H1 (cell line): ENCODE measurements at regions not wholly inside any gene's neighbourhood (a gene's known extent, or its start where the extent isn't known, plus 50 kb on each side); places are given as distances from the start of the nearest gene placed in this dataset.

Experiments used
- CTCF ChIA-PET: fragments of 300-600 bp; sonication (Branson Sonifier 250); formaldehyde crosslinking; loops from one replicate; lab custom pipeline; 2021; ENCODE audit not compliant: partially characterized antibody; lab: Charles Lee
- POLR2A ChIA-PET: fragments of 300-600 bp; sonication (Branson Sonifier 250); formaldehyde crosslinking; loops from one replicate; lab custom pipeline; 2021; ENCODE audit warnings: inconsistent platforms; ENCODE audit not compliant: partially characterized antibody; lab: Charles Lee
- DNase-seq, 2 experiments: peaks; one replicate each; pipeline versions ENCODE4 v3.0.0 to v3.0.0-alpha.2; 2010 to 2022; ENCODE audit warnings: low spot score in 2 of 2, low read depth in 1 of 2, mixed read lengths in 1 of 2
- FAIRE-seq: peaks from 2 replicates; lab custom pipeline; 2011; peaks lifted over from hg19 to GRCh38; lab: Jason Lieb, UNC
- H2AFZ ChIP-seq: 2 replicates; pipeline ENCODE4 v1.8.1; 2012; ENCODE audit warnings: low read length, inconsistent platforms
- H2AK5ac ChIP-seq: 2 replicates; pipeline ENCODE4 v1.6.1; 2013; ENCODE audit warnings: low read depth, low read length
- H2BK120ac ChIP-seq: replicated peaks from 2 replicates; pipeline ENCODE3; 2013; ENCODE audit warnings: low read depth, low read length, inconsistent platforms
- H2BK12ac ChIP-seq: 2 replicates; pipeline ENCODE4 v1.6.1; 2013; ENCODE audit warnings: low read depth, low read length
- H2BK15ac ChIP-seq: 2 replicates; pipeline ENCODE4 v1.6.1; 2013; ENCODE audit warnings: low read length
- H2BK20ac ChIP-seq: 2 replicates; pipeline ENCODE4 v1.6.1; 2013; ENCODE audit warnings: low read length
- H2BK5ac ChIP-seq: 2 replicates; pipeline ENCODE4 v1.6.1; 2013; ENCODE audit warnings: low read depth, low read length
- H3K14ac ChIP-seq: 2 replicates; pipeline ENCODE4 v1.6.1; 2013; ENCODE audit warnings: inconsistent platforms; ENCODE audit not compliant: insufficient read length
- H3K18ac ChIP-seq: 2 replicates; pipeline ENCODE4 v1.6.1; 2013; ENCODE audit warnings: low read length; ENCODE audit errors: extremely low read depth
- H3K23ac ChIP-seq: 2 replicates; pipeline ENCODE4 v1.6.1; 2013; ENCODE audit warnings: inconsistent platforms; ENCODE audit not compliant: insufficient read length
- H3K23me2 ChIP-seq: 2 replicates; pipeline ENCODE4 v1.6.1; 2013; ENCODE audit warnings: low read depth, low read length
- H3K27ac ChIP-seq: 2 replicates; pipeline ENCODE4 v1.6.1; 2011; ENCODE audit warnings: low read depth, low read length, inconsistent platforms
- H3K27me3 ChIP-seq, 4 experiments: replicated peaks in 1 of 4; 1 replicate in 1 of 4; 2 replicates in 3 of 4; pipeline versions ENCODE4 v1.6.1 to v1.8.1; 2011 to 2013; ENCODE audit warnings: low read length in 3 of 4, mild to moderate bottlenecking in 3 of 4, inconsistent platforms in 2 of 4, mixed read lengths in 2 of 4, moderate library complexity in 1 of 4; ENCODE audit not compliant: control insufficient read depth in 3 of 4, insufficient read depth in 3 of 4; ENCODE audit errors: extremely low read depth in 1 of 4
- H3K36me3 ChIP-seq, 4 experiments: 2 replicates each; pipeline versions ENCODE4 v1.6.1 to v1.8.1; 2011 to 2013; ENCODE audit warnings: mild to moderate bottlenecking in 4 of 4, low read length in 3 of 4, moderate library complexity in 2 of 4, control low read depth in 1 of 4, inconsistent platforms in 1 of 4; ENCODE audit not compliant: insufficient read depth in 4 of 4, control insufficient read depth in 2 of 4
- H3K4ac ChIP-seq: replicated peaks from 2 replicates; pipeline ENCODE3; 2013; ENCODE audit warnings: low read length, low read depth, mixed read lengths, inconsistent platforms; ENCODE audit not compliant: insufficient read length
- H3K4me1 ChIP-seq, 4 experiments: replicated peaks in 1 of 4; 1 replicate in 1 of 4; 2 replicates in 3 of 4; pipeline versions ENCODE4 v1.6.1 to v1.8.1; 2011 to 2013; ENCODE audit warnings: low read length in 3 of 4, inconsistent platforms in 2 of 4, mixed read lengths in 1 of 4; ENCODE audit not compliant: insufficient read depth in 4 of 4, control insufficient read depth in 3 of 4
- H3K4me2 ChIP-seq, 2 experiments: 2 replicates each; pipeline versions ENCODE4 v1.6.1 to v1.8.1; 2011 to 2013; ENCODE audit warnings: low read depth in 2 of 2, low read length in 2 of 2, control low read depth in 1 of 2, inconsistent platforms in 1 of 2, mild to moderate bottlenecking in 1 of 2; ENCODE audit not compliant: insufficient read depth in 1 of 2
- H3K4me3 ChIP-seq, 4 experiments: fragments of 200-600, 300-600 bp in 1 of 4; sonication (generic), shearing (Covaris generic), sonication (Bioruptor Twin) in 1 of 4; 2 replicates each; pipeline versions ENCODE4 v1.5.1 to v1.8.1; 2011 to 2016; ENCODE audit warnings: low read length in 4 of 4, low read depth in 3 of 4, control low read depth in 2 of 4, inconsistent platforms in 2 of 4, mild to moderate bottlenecking in 2 of 4, mixed read lengths in 1 of 4, moderate library complexity in 1 of 4; ENCODE audit not compliant: insufficient read depth in 2 of 4; ENCODE audit errors: extremely low read depth in 1 of 4
- H3K56ac ChIP-seq: replicated peaks from 2 replicates; pipeline ENCODE3; 2013; ENCODE audit warnings: low read depth, mild to moderate bottlenecking, mixed read lengths, low read length, inconsistent platforms; ENCODE audit not compliant: insufficient read length
- H3K79me1 ChIP-seq: 2 replicates; pipeline ENCODE4 v1.6.1; 2013; ENCODE audit warnings: low read depth, low read length, control low read depth
- H3K79me2 ChIP-seq, 2 experiments: 2 replicates each; pipeline versions ENCODE4 v1.6.1 to v1.8.1; 2012 to 2013; ENCODE audit warnings: low read length in 2 of 2, mild to moderate bottlenecking in 2 of 2, inconsistent platforms in 1 of 2; ENCODE audit not compliant: insufficient read depth in 2 of 2, control insufficient read depth in 1 of 2
- H3K9ac ChIP-seq, 4 experiments: replicated peaks in 1 of 4; 1 replicate in 1 of 4; 2 replicates in 3 of 4; pipeline versions ENCODE4 v1.6.1 to v1.8.1; 2011 to 2013; ENCODE audit warnings: low read depth in 3 of 4, low read length in 3 of 4, control low read depth in 2 of 4, mild to moderate bottlenecking in 2 of 4, moderate library complexity in 2 of 4, inconsistent platforms in 1 of 4; ENCODE audit errors: extremely low read depth in 1 of 4
- H3K9me3 ChIP-seq, 2 experiments: 2 replicates each; pipeline versions ENCODE4 v1.6.1 to v1.8.1; 2012 to 2013; ENCODE audit warnings: mild to moderate bottlenecking in 2 of 2, moderate library complexity in 2 of 2, control low read depth in 1 of 2, inconsistent platforms in 1 of 2, low read depth in 1 of 2, low read length in 1 of 2, mixed read lengths in 1 of 2; ENCODE audit not compliant: insufficient read depth in 2 of 2
- H4K20me1 ChIP-seq, 2 experiments: replicated peaks in 1 of 2; 2 replicates each; pipeline versions ENCODE3 to v1.8.1; 2011 to 2013; ENCODE audit warnings: inconsistent platforms in 2 of 2, low read length in 2 of 2, mild to moderate bottlenecking in 1 of 2; ENCODE audit not compliant: insufficient read depth in 2 of 2, control insufficient read depth in 1 of 2
- H4K5ac ChIP-seq: 2 replicates; pipeline ENCODE4 v1.6.1; 2013; ENCODE audit warnings: low read length, low read depth, mixed read lengths, inconsistent platforms; ENCODE audit not compliant: insufficient read length
- H4K8ac ChIP-seq: 2 replicates; pipeline ENCODE4 v1.8.0; 2013; ENCODE audit warnings: mild to moderate bottlenecking, moderate library complexity, low read length, inconsistent platforms; ENCODE audit not compliant: insufficient read depth; ENCODE audit errors: extremely low read depth
- H4K91ac ChIP-seq: replicated peaks from 2 replicates; pipeline ENCODE3; 2013; ENCODE audit warnings: low read length, mixed read lengths, inconsistent platforms; ENCODE audit not compliant: insufficient read length
- ASH2L ChIP-seq: fragments of 200-600, 300-600 bp; sonication (generic); IDR thresholded peaks from one replicate; pipeline ENCODE4 v1.7.1; 2017; ENCODE audit warnings: low read length
- BACH1 ChIP-seq: IDR thresholded peaks from 2 replicates; pipeline ENCODE4 v1.6.1; 2012; ENCODE audit warnings: low read length, improper control_type of control experiment
- BCL11A ChIP-seq, 2 experiments: IDR thresholded peaks; one replicate each; pipeline ENCODE4 v1.6.1; 2011; ENCODE audit warnings: low read depth in 2 of 2, low read length in 2 of 2, mild to moderate bottlenecking in 2 of 2
- BRCA1 ChIP-seq: IDR thresholded peaks from 2 replicates; pipeline ENCODE4 v1.6.1; 2012; ENCODE audit warnings: low read depth, low read length, improper control_type of control experiment
- CBX8 ChIP-seq: fragments of 300-800, 300-1000 bp; sonication (generic); IDR thresholded peaks from 2 replicates; pipeline ENCODE4 v1.7.1; 2016; ENCODE audit warnings: low read depth, low read length, borderline replicate concordance
- CHD1 ChIP-seq: IDR thresholded peaks from 2 replicates; pipeline ENCODE4 v1.6.1; 2012; ENCODE audit warnings: low read depth, low read length, improper control_type of control experiment
- CHD2 ChIP-seq: IDR thresholded peaks from 2 replicates; pipeline ENCODE4 v1.6.1; 2012; ENCODE audit warnings: low read length, improper control_type of control experiment
- EP300 ChIP-seq, 2 experiments: IDR thresholded peaks; 1 replicate in 1 of 2; 2 replicates in 1 of 2; pipeline ENCODE4 v1.6.1; 2011 to 2012; ENCODE audit warnings: low read depth in 2 of 2, low read length in 2 of 2, mild to moderate bottlenecking in 2 of 2, borderline replicate concordance in 1 of 2, inconsistent platforms in 1 of 2, moderate library complexity in 1 of 2
- GABPA ChIP-seq: IDR thresholded peaks from 2 replicates; pipeline ENCODE4 v1.6.1; 2011; ENCODE audit warnings: mild to moderate bottlenecking, low read length, moderate library complexity, borderline replicate concordance; ENCODE audit not compliant: insufficient read depth
- JUN ChIP-seq: IDR thresholded peaks from 2 replicates; pipeline ENCODE4 v1.6.1; 2011; ENCODE audit warnings: low read depth, mild to moderate bottlenecking, improper control_type of control experiment, low read length
- KDM4A ChIP-seq: IDR thresholded peaks from one replicate; pipeline ENCODE4 v1.7.1; 2012; ENCODE audit warnings: low read depth, mild to moderate bottlenecking, moderate library complexity, low read length, inconsistent platforms; ENCODE audit not compliant: severe bottlenecking
- KDM5A ChIP-seq: fragments of 200-600 bp; IDR thresholded peaks from 2 replicates; pipeline ENCODE4 v1.7.1; 2012; ENCODE audit warnings: mild to moderate bottlenecking, low read length, inconsistent platforms, mixed read lengths
- PHF8 ChIP-seq: fragments of 200-600 bp; sonication (generic); conservative IDR thresholded peaks from 2 replicates; pipeline ENCODE4 v1.7.1; 2012; ENCODE audit warnings: low read depth, mild to moderate bottlenecking, inconsistent platforms, low read length, moderate library complexity
- POLR2A ChIP-seq, 2 experiments: IDR thresholded peaks; 1 replicate in 1 of 2; 2 replicates in 1 of 2; pipeline ENCODE4 v1.6.1; 2011; ENCODE audit warnings: low read depth in 2 of 2, low read length in 2 of 2, mild to moderate bottlenecking in 2 of 2; ENCODE audit errors: control extremely low read depth in 1 of 2
- RXRA ChIP-seq: IDR thresholded peaks from 2 replicates; pipeline ENCODE4 v1.6.1; 2011; ENCODE audit warnings: low read depth, mild to moderate bottlenecking, low read length, moderate library complexity; ENCODE audit not compliant: insufficient read depth
- SP1 ChIP-seq: IDR thresholded peaks from 2 replicates; pipeline ENCODE4 v1.6.1; 2011; ENCODE audit warnings: low read depth, low read length
- WGBS, 2 experiments: shearing (Covaris generic) in 1 of 2; methylation state at CpG; one replicate each; pipeline versions ENCODE4 v1.1.6 to v1.1.7; 2013 to 2015; ENCODE audit warnings: low lambda C conversion rate in 2 of 2, mixed read lengths in 2 of 2, inconsistent platforms in 1 of 2, low coverage in 1 of 2, missing lambda C conversion rate in 1 of 2; ENCODE audit not compliant: insufficient replicate concordance in 2 of 2, insufficient coverage in 1 of 2, insufficient read length in 1 of 2; ENCODE audit errors: extremely low coverage in 1 of 2, missing lambda C conversion rate in 1 of 2; 5-methylcytosine and 5-hydroxymethylcytosine counted together

GRCh38 chr4:57734104-57734670, 624.0 kb upstream of the IGFBP7 start:
- Histone ChIP-seq H3K27me3 (peaks cover 0 to 1% (median 0%) of the 10 kb centered on the region in 4 experiments; a peak in 1 of 7 replicates), H3K23ac (no peak overlapping the region), H2BK5ac (no peak overlapping the region), H4K91ac (no peak overlapping the region), H3K23me2 (no peaks in the 10 kb centered on the region), H3K14ac (no peak overlapping the region), H2BK12ac (no peak overlapping the region), H2BK20ac (no peak overlapping the region), H4K20me1 (no peaks in the 10 kb centered on the region), H3K9ac (no peak overlapping the region), H3K18ac (no peak overlapping the region), H2BK15ac (no peak overlapping the region), H4K5ac (no peak overlapping the region), H4K8ac (no peak overlapping the region), H2AK5ac (no peak overlapping the region), H3K9me3 (peaks cover 0 to 8% of the 10 kb centered on the region in 2 experiments; a peak in 1 of 4 replicates), H2AFZ (no peak overlapping the region), H3K4me1 (peaks cover 0 to 8% (median 0%) of the 10 kb centered on the region in 4 experiments; a peak in 1 of 7 replicates), H3K27ac (no peak overlapping the region), H3K4me3 (no peak overlapping the region), H3K4ac (no peak overlapping the region), H3K79me2 (no peaks in the 10 kb centered on the region), H2BK120ac (no peak overlapping the region), H3K56ac (no peak overlapping the region), H3K79me1 (no peaks in the 10 kb centered on the region), H3K36me3 (no peaks in the 10 kb centered on the region; a peak in 1 of 8 replicates), H3K4me2 (no peak overlapping the region)
- POLR2A ChIA-PET: no interaction called here
- WGBS, 2 experiments: 91% methylated on average over 4 of the region's 4 CpGs; no CpG with 5 or more reads in 1 of the 2 experiments
- FAIRE-seq (peak; percentile 7), DNase-seq (no peak)
- CTCF ChIA-PET: no interaction called here
- no peak for TF ChIP-seq CHD2
- TF ChIP-seq KDM4A: no peak
- no peak for TF ChIP-seq BACH1
- TF ChIP-seq CHD1: no peak
- no peak for TF ChIP-seq BRCA1
- no peak for TF ChIP-seq PHF8
- TF ChIP-seq GABPA: no peak
- no peak for TF ChIP-seq SP1
- no peak for TF ChIP-seq CBX8
- TF ChIP-seq ASH2L: no peak
- no peak for TF ChIP-seq EP300 (IDR thresholded peaks at IDR 0.05; ENCODE audit: borderline replicate concordance in 1 of 2, low read depth in 2 of 2, low read length in 2 of 2)
- TF ChIP-seq BCL11A (IDR thresholded peaks at IDR 0.05; ENCODE audit: low read depth in 2 of 2, low read length in 2 of 2): no peak
- TF ChIP-seq JUN: no peak
- TF ChIP-seq POLR2A (IDR thresholded peaks at IDR 0.05; ENCODE audit: control extremely low read depth in 1 of 2, low read depth in 2 of 2, low read length in 2 of 2): no peak
- TF ChIP-seq KDM5A: no peak
- no peak for TF ChIP-seq RXRA
